ENCODE measurements at regions not wholly inside any gene's neighbourhood (a gene's known extent, or its start where the extent isn't known, plus 50 kb on each side); places are given as distances from the start of the nearest gene placed in this dataset.

GRCh38 chr10:60614363-60614762, 163.9 kb upstream of the CDK1 start:
- H3K27me3 Mint-ChIP-seq, result no peaks in the 10 kb centered on the region
- H3K4me3 Mint-ChIP-seq (ENCODE audit: low read depth), result no peak overlapping the region
- no peaks in the 10 kb centered on the region for H3K36me3 Mint-ChIP-seq (ENCODE audit: insufficient read depth)
- H3K9me3 Mint-ChIP-seq (ENCODE audit: low read depth), result no peaks in the 10 kb centered on the region
- TF ChIP-seq CTCF (IDR thresholded peaks at IDR 0.05; ENCODE audit: unreplicated experiment), result no peak
- DNase-seq (ENCODE audit: low spot score, unreplicated experiment), result no peak
- peaks cover 3% of the 10 kb centered on the region for H3K4me1 Mint-ChIP-seq (ENCODE audit: low read depth)
- no peak overlapping the region for H3K27ac Mint-ChIP-seq

- Mint-ChIP-seq H3K4me3 (ENCODE audit: low read depth) (no peak overlapping the region), H3K4me1 (ENCODE audit: low read depth) (peaks cover 3% of the 10 kb centered on the region), H3K9me3 (ENCODE audit: low read depth) (no peaks in the 10 kb centered on the region), H3K27me3 (no peaks in the 10 kb centered on the region), H3K36me3 (ENCODE audit: insufficient read depth) (no peaks in the 10 kb centered on the region), H3K27ac (no peak overlapping the region)
- no peak for DNase-seq (ENCODE audit: low spot score, unreplicated experiment)
- TF ChIP-seq CTCF (IDR thresholded peaks at IDR 0.05; ENCODE audit: unreplicated experiment), result no peak
Observed at GRCh38 chr10:60613434-60613833, 164.8 kb upstream of the CDK1 start.

- DNase-seq (ENCODE audit: low spot score, unreplicated experiment), result no peak
- TF ChIP-seq CTCF (IDR thresholded peaks at IDR 0.05; ENCODE audit: unreplicated experiment), result no peak
- H3K36me3 Mint-ChIP-seq (ENCODE audit: insufficient read depth), result no peaks in the 10 kb centered on the region
- H3K27ac Mint-ChIP-seq, result no peak overlapping the region
- H3K4me1 Mint-ChIP-seq (ENCODE audit: low read depth), result peaks cover 3% of the 10 kb centered on the region
- no peak overlapping the region for H3K4me3 Mint-ChIP-seq (ENCODE audit: low read depth)
- no peaks in the 10 kb centered on the region for H3K27me3 Mint-ChIP-seq
- no peaks in the 10 kb centered on the region for H3K9me3 Mint-ChIP-seq (ENCODE audit: low read depth)
Observed at GRCh38 chr10:60611291-60611747, 167.0 kb upstream of the CDK1 start.

GRCh38 chr10:60607372-60607771, 170.9 kb upstream of the CDK1 start:
- no peak for DNase-seq (ENCODE audit: low spot score, unreplicated experiment)
- no peak for TF ChIP-seq CTCF (IDR thresholded peaks at IDR 0.05; ENCODE audit: unreplicated experiment)
- Mint-ChIP-seq H3K27ac (no peak overlapping the region), H3K4me3 (ENCODE audit: low read depth) (no peak overlapping the region), H3K27me3 (no peaks in the 10 kb centered on the region), H3K36me3 (ENCODE audit: insufficient read depth) (no peaks in the 10 kb centered on the region), H3K4me1 (ENCODE audit: low read depth) (peaks cover 8% of the 10 kb centered on the region), H3K9me3 (ENCODE audit: low read depth) (no peaks in the 10 kb centered on the region)

- Mint-ChIP-seq H3K27ac (no peak overlapping the region), H3K27me3 (no peaks in the 10 kb centered on the region), H3K36me3 (ENCODE audit: insufficient read depth) (no peaks in the 10 kb centered on the region), H3K4me3 (ENCODE audit: low read depth) (no peak overlapping the region), H3K4me1 (ENCODE audit: low read depth) (peaks cover 8% of the 10 kb centered on the region), H3K9me3 (ENCODE audit: low read depth) (no peaks in the 10 kb centered on the region)
- TF ChIP-seq CTCF (IDR thresholded peaks at IDR 0.05; ENCODE audit: unreplicated experiment), result no peak
- no peak for DNase-seq (ENCODE audit: low spot score, unreplicated experiment)
Observed at GRCh38 chr10:60606343-60607080, 171.8 kb upstream of the CDK1 start.

Data from progenitor cell of endocrine pancreas (in vitro differentiated cells).